ENCODE measurements at regions not wholly inside any gene's neighbourhood (a gene's known extent, or its start where the extent isn't known, plus 50 kb on each side); places are given as distances from the start of the nearest gene placed in this dataset.

- H3K4me2 ChIP-seq (ENCODE audit: low read length): no peak overlapping the region
- no peaks in the 10 kb centered on the region for H3K4me1 ChIP-seq (ENCODE audit: control insufficient read depth in 1 of 2, insufficient read depth in 2 of 2, low read length in 2 of 2)
- no peaks in the 10 kb centered on the region for H3K27me3 ChIP-seq (ENCODE audit: insufficient read depth, low read length)
- H3K23ac ChIP-seq (ENCODE audit: low read length): no peak overlapping the region
- no peak overlapping the region for H4K91ac ChIP-seq (ENCODE audit: low read depth, low read length)
- no peaks in the 10 kb centered on the region for H3K36me3 ChIP-seq (ENCODE audit: control insufficient read depth in 1 of 2, insufficient read depth in 2 of 2, low read length in 2 of 2)
- H3K14ac ChIP-seq (ENCODE audit: low read length): no peak overlapping the region
- no peak for DNase-seq
- H2AFZ ChIP-seq (ENCODE audit: insufficient read depth, low read length, poor library complexity): no peak overlapping the region
- H4K8ac ChIP-seq (ENCODE audit: low read depth, low read length): no peak overlapping the region
- no peaks in the 10 kb centered on the region for H3K79me1 ChIP-seq (ENCODE audit: low read length)
- no peak overlapping the region for H3K4ac ChIP-seq (ENCODE audit: low read depth, low read length)
- H2BK120ac ChIP-seq (ENCODE audit: insufficient read depth, low read length, poor library complexity): no peak overlapping the region
- no peak overlapping the region for H3K4me3 ChIP-seq (ENCODE audit: low read depth, low read length)
- no peak overlapping the region for H2BK12ac ChIP-seq (ENCODE audit: low read length)
- H3K9ac ChIP-seq (ENCODE audit: low read length): no peak overlapping the region
- no peak overlapping the region for H3K27ac ChIP-seq (ENCODE audit: low read depth, low read length)
- H3K79me2 ChIP-seq (ENCODE audit: control insufficient read depth, insufficient read depth, low read length, poor library complexity): no peaks in the 10 kb centered on the region
- no peak overlapping the region for H4K12ac ChIP-seq (ENCODE audit: low read depth, low read length)
- H3K9me3 ChIP-seq (ENCODE audit: insufficient read depth, low read depth, low read length): no peaks in the 10 kb centered on the region
- H3K18ac ChIP-seq (ENCODE audit: low read length): no peak overlapping the region
- H2BK5ac ChIP-seq (ENCODE audit: low read depth, low read length, poor library complexity): no peak overlapping the region
- no peak overlapping the region for H2AK5ac ChIP-seq (ENCODE audit: low read length)
Measured at GRCh38 chr3:77919244-77919643, 879.3 kb downstream of the ROBO2 start.

GRCh38 chr3:77931255-77932009 is 891.5 kb downstream of the ROBO2 start:
- Histone ChIP-seq H3K4me2 (ENCODE audit: low read length) (no peak overlapping the region), H3K79me1 (ENCODE audit: low read length) (no peaks in the 10 kb centered on the region), H3K23ac (ENCODE audit: low read length) (no peak overlapping the region), H4K12ac (ENCODE audit: low read depth, low read length) (no peak overlapping the region), H2BK5ac (ENCODE audit: low read depth, low read length, poor library complexity) (no peak overlapping the region), H2BK120ac (ENCODE audit: insufficient read depth, low read length, poor library complexity) (no peak overlapping the region), H3K4ac (ENCODE audit: low read depth, low read length) (no peak overlapping the region), H2AFZ (ENCODE audit: insufficient read depth, low read length, poor library complexity) (no peak overlapping the region), H3K9me3 (ENCODE audit: insufficient read depth, low read depth, low read length) (no peaks in the 10 kb centered on the region), H2BK12ac (ENCODE audit: low read length) (no peak overlapping the region), H3K18ac (ENCODE audit: low read length) (no peak overlapping the region), H4K8ac (ENCODE audit: low read depth, low read length) (no peak overlapping the region), H3K4me3 (ENCODE audit: low read depth, low read length) (no peak overlapping the region), H3K4me1 (ENCODE audit: control insufficient read depth in 1 of 2, insufficient read depth in 2 of 2, low read length in 2 of 2) (no peaks in the 10 kb centered on the region), H3K79me2 (ENCODE audit: control insufficient read depth, insufficient read depth, low read length, poor library complexity) (no peaks in the 10 kb centered on the region), H3K27me3 (ENCODE audit: insufficient read depth, low read length) (no peaks in the 10 kb centered on the region), H3K27ac (ENCODE audit: low read depth, low read length) (no peak overlapping the region), H3K36me3 (ENCODE audit: control insufficient read depth in 1 of 2, insufficient read depth in 2 of 2, low read length in 2 of 2) (no peaks in the 10 kb centered on the region), H3K9ac (ENCODE audit: low read length) (no peak overlapping the region), H4K91ac (ENCODE audit: low read depth, low read length) (no peak overlapping the region), H2AK5ac (ENCODE audit: low read length) (no peak overlapping the region), H3K14ac (ENCODE audit: low read length) (no peak overlapping the region)
- WGBS (ENCODE audit: extremely low coverage, insufficient coverage, insufficient read length): 100% methylated on average over 2 of the region's 9 CpGs
- DNase-seq: no peak

- Histone ChIP-seq H3K4me3 (ENCODE audit: low read depth, low read length) (no peak overlapping the region), H3K9me3 (ENCODE audit: insufficient read depth, low read depth, low read length) (no peaks in the 10 kb centered on the region), H2BK12ac (ENCODE audit: low read length) (no peak overlapping the region), H3K14ac (ENCODE audit: low read length) (no peak overlapping the region), H3K27ac (ENCODE audit: low read depth, low read length) (no peak overlapping the region), H3K27me3 (ENCODE audit: insufficient read depth, low read length) (no peaks in the 10 kb centered on the region), H3K9ac (ENCODE audit: low read length) (no peak overlapping the region), H3K79me1 (ENCODE audit: low read length) (no peaks in the 10 kb centered on the region), H3K36me3 (ENCODE audit: control insufficient read depth in 1 of 2, insufficient read depth in 2 of 2, low read length in 2 of 2) (no peaks in the 10 kb centered on the region), H3K79me2 (ENCODE audit: control insufficient read depth, insufficient read depth, low read length, poor library complexity) (no peaks in the 10 kb centered on the region), H2BK5ac (ENCODE audit: low read depth, low read length, poor library complexity) (no peak overlapping the region), H3K4me1 (ENCODE audit: control insufficient read depth in 1 of 2, insufficient read depth in 2 of 2, low read length in 2 of 2) (no peaks in the 10 kb centered on the region), H4K91ac (ENCODE audit: low read depth, low read length) (no peak overlapping the region), H3K4ac (ENCODE audit: low read depth, low read length) (no peak overlapping the region), H3K4me2 (ENCODE audit: low read length) (no peak overlapping the region), H2AFZ (ENCODE audit: insufficient read depth, low read length, poor library complexity) (no peak overlapping the region), H2AK5ac (ENCODE audit: low read length) (no peak overlapping the region), H4K12ac (ENCODE audit: low read depth, low read length) (no peak overlapping the region), H4K8ac (ENCODE audit: low read depth, low read length) (no peak overlapping the region), H3K23ac (ENCODE audit: low read length) (no peak overlapping the region), H3K18ac (ENCODE audit: low read length) (no peak overlapping the region), H2BK120ac (ENCODE audit: insufficient read depth, low read length, poor library complexity) (no peak overlapping the region)
- no CpG with 5 or more reads among the region's 1 CpG for WGBS (ENCODE audit: extremely low coverage, insufficient coverage, insufficient read length)
- no peak for DNase-seq
Measured at GRCh38 chr3:77932926-77933325, 893.0 kb downstream of the ROBO2 start.

GRCh38 chr3:77933926-77934325 is 894.0 kb downstream of the ROBO2 start:
- H3K18ac ChIP-seq (ENCODE audit: low read length): no peak overlapping the region
- H4K91ac ChIP-seq (ENCODE audit: low read depth, low read length): no peak overlapping the region
- WGBS (ENCODE audit: extremely low coverage, insufficient coverage, insufficient read length): no CpG with 5 or more reads among the region's 2 CpGs
- H2AFZ ChIP-seq (ENCODE audit: insufficient read depth, low read length, poor library complexity): no peak overlapping the region
- H3K23ac ChIP-seq (ENCODE audit: low read length): no peak overlapping the region
- H4K8ac ChIP-seq (ENCODE audit: low read depth, low read length): no peak overlapping the region
- DNase-seq: no peak
- no peaks in the 10 kb centered on the region for H3K4me1 ChIP-seq (ENCODE audit: control insufficient read depth in 1 of 2, insufficient read depth in 2 of 2, low read length in 2 of 2)
- no peaks in the 10 kb centered on the region for H3K36me3 ChIP-seq (ENCODE audit: control insufficient read depth in 1 of 2, insufficient read depth in 2 of 2, low read length in 2 of 2)
- H3K4ac ChIP-seq (ENCODE audit: low read depth, low read length): no peak overlapping the region
- no peak overlapping the region for H2BK120ac ChIP-seq (ENCODE audit: insufficient read depth, low read length, poor library complexity)
- no peak overlapping the region for H3K27ac ChIP-seq (ENCODE audit: low read depth, low read length)
- no peak overlapping the region for H3K14ac ChIP-seq (ENCODE audit: low read length)
- no peaks in the 10 kb centered on the region for H3K79me1 ChIP-seq (ENCODE audit: low read length)
- H3K27me3 ChIP-seq (ENCODE audit: insufficient read depth, low read length): no peaks in the 10 kb centered on the region
- no peak overlapping the region for H4K12ac ChIP-seq (ENCODE audit: low read depth, low read length)
- no peak overlapping the region for H2BK5ac ChIP-seq (ENCODE audit: low read depth, low read length, poor library complexity)
- H3K79me2 ChIP-seq (ENCODE audit: control insufficient read depth, insufficient read depth, low read length, poor library complexity): no peaks in the 10 kb centered on the region
- no peak overlapping the region for H3K4me3 ChIP-seq (ENCODE audit: low read depth, low read length)
- no peak overlapping the region for H2AK5ac ChIP-seq (ENCODE audit: low read length)
- H3K4me2 ChIP-seq (ENCODE audit: low read length): no peak overlapping the region
- no peak overlapping the region for H2BK12ac ChIP-seq (ENCODE audit: low read length)
- no peaks in the 10 kb centered on the region for H3K9me3 ChIP-seq (ENCODE audit: insufficient read depth, low read depth, low read length)
- H3K9ac ChIP-seq (ENCODE audit: low read length): no peak overlapping the region
